Activated T-cell treated with anti-CD3 and anti-CD28 coated beads for 4 hours (primary cell): ENCODE measurements at regions not wholly inside any gene's neighbourhood (a gene's known extent, or its start where the extent isn't known, plus 50 kb on each side); places are given as distances from the start of the nearest gene placed in this dataset.

Experiments
- DNase-seq: peaks from one replicate; pipeline ENCODE4 v3.0.0-alpha.2; 2020

- DNase-seq, result no peak
These were observed 87.3 kb downstream of the ADRA2C start for GRCh38 chr4:3853388-3854035.

DNA sequence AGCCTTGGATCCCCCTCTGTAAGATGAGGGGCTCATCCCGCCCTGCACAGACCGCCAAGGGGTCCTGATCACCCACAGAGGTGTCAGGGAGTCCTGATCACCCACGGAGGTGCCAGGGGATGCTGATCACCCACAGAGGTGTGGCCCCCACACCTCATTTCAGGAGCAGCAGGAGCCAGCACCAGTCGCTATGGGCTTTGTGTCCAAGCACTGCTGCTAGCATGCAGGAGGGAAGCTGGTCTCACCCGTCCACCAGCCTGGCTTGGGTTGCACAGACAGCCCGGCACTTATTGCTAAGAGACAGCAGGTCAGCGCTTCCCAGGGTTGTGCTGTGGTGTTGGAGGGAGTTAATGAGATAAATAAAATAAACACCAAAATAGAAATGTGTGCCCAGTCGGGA, 88.5 kb downstream of the ADRA2C start:
- no peak for DNase-seq

DNA sequence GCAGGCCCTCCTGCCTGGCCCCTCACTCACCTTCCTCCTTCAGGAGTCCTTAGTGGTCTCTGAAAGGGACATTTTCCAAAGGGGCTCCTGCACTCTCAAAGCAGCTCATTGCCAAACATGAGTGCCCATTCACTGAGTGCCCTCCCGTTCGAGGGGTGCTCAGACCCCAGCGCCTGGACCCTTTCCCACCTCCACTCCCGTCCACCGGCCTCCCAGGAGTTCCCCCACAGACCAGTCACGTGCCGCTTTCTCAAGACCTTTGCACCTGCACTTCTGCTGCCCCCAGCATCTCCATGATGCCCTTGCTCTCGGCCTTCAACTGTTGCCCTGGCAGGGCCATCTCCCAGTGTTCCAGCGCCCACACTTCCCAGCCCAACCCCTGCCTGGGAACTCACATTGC, 89.5 kb downstream of the ADRA2C start:
- DNase-seq, result no peak

GRCh38 chr4:3856604-3857204, 90.5 kb downstream of the ADRA2C start:
- DNase-seq, result no peak

GRCh38 chr4:3857269-3857926, 91.2 kb downstream of the ADRA2C start:
- no peak for DNase-seq

GRCh38 chr4:3858046-3858730, 92.0 kb downstream of the ADRA2C start:
- DNase-seq, result no peak

GRCh38 chr4:3858765-3859388, 92.7 kb downstream of the ADRA2C start:
- DNase-seq, result no peak

DNA sequence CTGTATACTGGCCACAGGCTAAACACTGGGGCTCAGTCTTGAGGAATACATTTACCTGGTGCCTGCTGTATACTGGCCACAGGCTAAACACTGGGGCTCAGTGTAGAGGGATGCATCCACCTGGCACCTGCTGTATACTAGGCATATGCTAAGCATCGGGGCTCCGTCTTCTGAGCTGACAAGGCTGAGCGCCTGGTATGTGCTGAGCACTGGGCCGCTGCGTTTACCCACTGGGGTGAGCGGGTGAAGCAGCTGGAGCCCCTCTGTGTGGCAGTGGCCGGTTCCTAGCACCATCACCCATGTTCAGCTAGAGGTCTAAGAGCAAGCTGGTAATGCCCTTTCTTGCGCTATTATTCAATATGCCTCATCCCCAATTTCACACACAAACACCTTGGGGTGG, 93.4 kb downstream of the ADRA2C start:
- no peak for DNase-seq

- DNase-seq, result no peak
These were observed 94.1 kb downstream of the ADRA2C start for GRCh38 chr4:3860061-3860912.

DNA sequence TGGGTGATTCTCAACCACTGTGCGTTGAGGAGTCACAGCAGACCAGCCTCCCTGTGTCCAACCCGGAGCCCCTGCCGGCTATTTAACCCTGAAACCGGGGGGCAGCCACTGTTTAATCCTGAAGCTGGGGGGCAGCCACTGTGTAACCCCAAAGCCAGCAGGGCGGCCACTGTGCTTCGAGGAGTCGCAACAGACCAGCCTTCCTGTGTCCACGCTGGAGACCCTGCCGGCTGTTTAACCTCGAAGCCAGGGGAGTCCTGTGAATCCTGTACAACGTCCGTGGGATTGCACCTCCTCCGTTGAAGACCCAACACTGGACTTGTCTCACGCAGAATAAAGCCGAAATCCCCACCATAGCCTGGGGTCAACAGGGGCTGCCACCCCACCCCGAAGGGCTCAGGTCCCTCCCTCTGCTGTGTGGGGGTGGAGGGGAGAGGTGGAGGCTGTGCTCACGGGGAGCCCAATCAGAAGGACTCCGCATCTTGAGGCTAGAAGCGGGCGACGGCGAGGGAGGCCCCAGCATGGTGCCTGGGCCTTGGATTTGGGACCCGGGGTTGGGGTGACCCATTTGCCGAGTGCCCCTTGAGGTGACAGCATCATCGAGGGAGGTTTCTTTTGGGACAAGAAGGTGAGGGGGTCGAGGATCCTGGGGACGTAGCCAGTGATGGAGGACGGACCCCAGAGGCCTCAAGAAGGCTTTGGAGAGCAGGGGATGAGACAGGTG, 94.9 kb downstream of the ADRA2C start:
- DNase-seq, result no peak

DNA sequence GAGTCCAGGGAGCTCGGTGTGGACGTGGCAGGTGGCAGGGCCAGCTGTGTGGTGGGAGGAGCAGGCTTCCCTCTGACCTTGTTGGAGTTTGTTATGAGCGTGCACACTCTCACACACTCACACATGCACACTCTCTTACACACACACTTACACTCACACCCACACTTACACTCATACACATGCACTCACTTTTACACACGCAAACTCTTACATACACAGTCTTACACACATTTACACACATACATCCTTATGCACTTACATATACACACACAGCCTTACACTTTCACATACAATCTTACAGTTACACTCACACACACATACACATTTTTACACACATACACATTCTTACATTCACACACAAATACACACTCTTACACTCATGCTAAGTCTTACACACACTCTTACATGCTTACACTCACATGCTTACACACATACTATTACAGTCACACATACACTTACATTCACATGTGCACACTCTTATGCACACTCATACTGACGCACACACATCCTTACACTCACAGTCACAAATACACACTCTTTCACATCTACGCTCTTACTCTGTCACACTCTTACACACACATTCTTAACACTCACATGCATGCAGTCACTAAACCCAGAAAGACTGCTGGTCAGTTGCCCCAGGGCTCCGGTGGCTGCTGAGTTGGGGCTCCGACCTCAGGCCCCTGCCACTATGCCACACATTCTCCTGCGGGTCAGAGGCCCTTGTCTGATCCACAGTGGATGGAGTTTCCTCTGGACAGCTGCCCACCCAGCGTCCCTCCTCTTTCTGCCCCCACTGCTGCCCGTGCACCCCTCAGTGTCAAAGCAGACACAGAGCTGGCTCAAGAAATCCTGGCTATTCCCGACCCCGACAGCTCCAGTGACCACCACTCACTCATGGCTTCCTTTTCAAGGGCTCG, 95.8 kb downstream of the ADRA2C start:
- no peak for DNase-seq

- no peak for DNase-seq
These were observed 96.6 kb downstream of the ADRA2C start for GRCh38 chr4:3862640-3863420.

DNA sequence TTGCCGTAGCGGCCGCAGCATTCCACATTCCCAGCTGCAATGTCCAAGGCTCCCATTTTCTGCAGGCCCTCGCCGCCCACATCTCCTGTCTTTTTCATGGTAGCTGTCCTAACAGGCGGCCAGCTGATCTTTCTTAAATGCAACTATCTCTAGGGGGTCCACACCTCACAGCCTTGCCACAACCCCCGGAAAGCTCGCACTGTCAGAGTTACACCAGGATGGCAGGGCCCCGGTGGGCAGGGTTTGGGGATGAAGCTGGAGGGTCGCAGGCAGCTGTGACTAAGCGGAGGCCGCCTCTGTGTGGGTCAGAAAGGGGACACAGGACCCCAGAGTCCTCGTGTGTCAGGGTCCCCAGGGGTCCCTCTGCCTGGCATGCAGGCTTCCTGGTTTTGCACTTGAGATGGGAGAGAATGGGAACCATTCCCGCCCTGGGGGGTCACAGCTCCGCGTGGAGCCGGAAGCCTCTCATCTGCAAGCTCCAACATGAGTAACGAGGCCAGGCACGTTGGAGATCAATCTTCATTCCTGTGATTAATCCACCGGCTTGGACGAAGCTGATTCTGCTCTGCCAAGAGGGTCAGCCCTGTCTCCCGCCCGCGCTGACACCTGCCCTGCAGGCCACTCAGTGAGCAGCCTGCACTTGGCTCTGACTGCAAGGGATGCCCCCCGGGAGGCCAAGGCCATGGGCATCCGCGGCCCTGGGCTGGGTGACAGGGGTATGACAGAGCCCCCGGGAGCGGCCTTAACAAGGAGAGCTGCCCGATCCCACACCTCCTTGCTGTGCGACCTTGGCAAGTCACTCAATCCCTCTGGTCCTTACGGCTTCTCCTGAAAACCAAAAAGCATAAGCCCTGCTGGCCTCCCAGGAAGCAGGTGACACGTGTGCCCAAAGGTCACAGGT, 97.9 kb downstream of the ADRA2C start:
- no peak for DNase-seq

DNA sequence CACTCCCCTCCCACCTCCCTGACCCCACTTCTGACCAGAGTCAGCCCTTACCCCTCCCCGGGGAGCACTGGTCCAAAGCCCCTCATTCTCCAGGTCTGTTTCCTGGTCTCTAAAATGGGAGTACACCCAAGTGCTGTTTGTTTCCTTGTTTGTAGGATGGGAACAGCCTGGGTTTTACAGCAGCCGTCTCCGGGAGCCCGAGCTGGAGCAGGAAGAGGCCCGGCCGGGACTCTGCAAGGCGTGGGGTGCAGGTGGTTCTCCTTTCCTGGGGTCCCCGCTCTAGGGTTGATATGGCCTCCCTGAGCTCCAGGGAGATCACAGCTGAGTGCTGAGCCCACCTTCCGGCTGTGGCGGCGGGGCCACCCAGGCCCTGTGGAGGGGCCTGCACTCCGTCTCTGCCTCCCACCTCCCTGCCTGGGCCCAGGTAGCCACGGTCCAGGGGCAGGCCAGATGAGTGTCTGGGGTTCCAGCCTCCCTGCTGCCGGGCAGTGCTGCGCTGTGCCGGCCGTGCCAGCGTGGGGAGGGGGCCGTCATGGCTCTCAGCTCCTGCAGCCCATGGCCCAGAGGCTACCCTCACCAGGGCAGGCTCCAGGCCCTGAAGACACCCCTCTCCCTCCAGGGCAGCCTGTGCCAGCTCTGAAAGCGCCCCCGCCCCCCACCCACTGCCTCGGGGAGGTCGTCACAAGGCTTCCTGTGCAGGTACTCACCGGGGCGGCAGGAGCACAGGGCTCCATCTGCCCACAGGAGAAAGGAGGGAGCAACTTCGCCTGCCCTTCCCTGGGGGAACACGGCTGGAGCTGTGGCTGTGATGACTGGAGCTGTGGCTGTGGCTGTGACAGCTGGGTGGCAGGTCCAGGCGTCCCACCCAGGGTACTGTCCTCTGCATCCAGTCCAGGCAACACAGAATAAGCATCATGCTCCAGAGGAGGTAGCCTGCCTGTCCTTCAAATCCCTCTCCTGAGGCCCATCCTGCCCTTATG, 98.8 kb downstream of the ADRA2C start:
- no peak for DNase-seq

DNA sequence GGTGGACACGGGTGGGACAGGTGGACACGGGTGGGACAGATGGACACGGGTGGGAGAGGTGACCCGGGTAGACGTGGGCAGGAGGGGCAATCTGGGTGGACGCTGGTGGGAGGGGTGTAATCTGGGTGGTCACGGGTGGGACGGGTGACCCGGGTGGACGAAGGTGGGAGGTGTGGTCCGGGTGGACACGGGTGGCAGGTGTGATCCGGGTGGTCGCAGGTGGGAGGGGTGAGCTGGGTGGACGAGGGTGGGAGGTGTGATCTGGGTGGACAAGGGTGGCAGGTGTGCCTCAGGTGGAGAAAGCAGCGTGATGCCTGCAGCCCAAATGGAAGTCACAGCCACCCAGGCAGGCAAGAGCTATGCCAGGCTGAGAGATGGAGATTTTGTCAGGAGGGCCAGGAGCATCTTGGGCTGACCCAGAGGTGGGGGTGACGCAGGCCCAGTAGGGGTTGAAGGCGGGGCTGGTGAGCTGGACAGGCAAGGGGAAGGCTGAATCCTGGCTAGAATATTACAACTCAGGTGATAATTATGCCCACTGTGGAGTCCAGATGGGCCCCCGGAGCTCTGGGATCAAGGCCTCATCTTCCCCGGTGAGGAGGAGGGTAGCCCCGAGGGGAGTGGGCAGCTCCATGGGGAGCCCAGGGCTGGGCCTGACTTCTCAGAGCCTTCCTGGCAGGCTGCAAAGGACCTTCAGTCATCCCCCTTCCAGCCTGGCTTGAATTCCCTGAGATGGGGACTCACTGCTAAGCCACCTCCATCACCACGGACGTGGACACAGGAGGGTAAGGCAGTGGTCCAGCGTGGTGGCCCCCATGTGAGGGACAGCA, 100.0 kb downstream of the ADRA2C start:
- DNase-seq, result no peak

DNA sequence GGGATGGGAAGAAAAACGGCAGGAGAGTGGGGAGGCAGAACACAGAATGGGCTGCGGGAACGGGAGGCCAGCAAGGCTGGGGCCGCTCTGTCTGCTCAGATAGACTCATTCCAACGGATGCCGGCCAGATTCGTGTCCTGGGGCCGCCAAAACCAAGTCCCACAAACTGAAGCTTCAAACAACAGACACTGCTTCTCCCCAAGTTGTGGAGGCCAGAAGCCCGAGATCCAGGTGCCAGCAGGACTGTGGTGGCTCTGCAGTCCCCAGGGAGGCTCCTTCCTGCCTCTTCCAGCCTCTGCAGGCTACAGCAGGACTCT, 100.6 kb downstream of the ADRA2C start:
- no peak for DNase-seq
